ENCODE measurements at regions not wholly inside any gene's neighbourhood (a gene's known extent, or its start where the extent isn't known, plus 50 kb on each side); places are given as distances from the start of the nearest gene placed in this dataset.
"Not testable (repeated sequence)": the region's sequence is repeated elsewhere in the genome, so short reads cannot be mapped to it uniquely, and the experiment has no call there.

- Mint-ChIP-seq H3K27me3 (ENCODE audit: low read depth) (no peaks in the 10 kb centered on the region), H3K27ac (no peak overlapping the region), H3K4me3 (no peak overlapping the region), H3K4me1 (ENCODE audit: low read depth) (no peaks in the 10 kb centered on the region), H3K9me3 (no peaks in the 10 kb centered on the region), H3K36me3 (ENCODE audit: low read depth) (no peaks in the 10 kb centered on the region)
These were observed 399.2 kb downstream of the TENT5A start for GRCh38 chr6:81353262-81353661.

- not testable (repeated sequence) for H3K9me3 Mint-ChIP-seq; H3K4me1 Mint-ChIP-seq (ENCODE audit: low read depth); H3K36me3 Mint-ChIP-seq (ENCODE audit: low read depth); H3K27ac Mint-ChIP-seq; H3K4me3 Mint-ChIP-seq; H3K27me3 Mint-ChIP-seq (ENCODE audit: low read depth)
These were observed 408.5 kb downstream of the TENT5A start for GRCh38 chr6:81344026-81344425.

GRCh38 chr6:81340946-81341345 lies 411.5 kb downstream of the TENT5A start:
- Mint-ChIP-seq H3K36me3 (ENCODE audit: low read depth) (no peaks in the 10 kb centered on the region), H3K4me1 (ENCODE audit: low read depth) (no peaks in the 10 kb centered on the region), H3K27ac (no peak overlapping the region), H3K4me3 (no peak overlapping the region), H3K27me3 (ENCODE audit: low read depth) (no peaks in the 10 kb centered on the region), H3K9me3 (peaks cover 17% of the 10 kb centered on the region)

- H3K36me3 Mint-ChIP-seq (ENCODE audit: low read depth), result no peaks in the 10 kb centered on the region
These were observed 421.0 kb downstream of the TENT5A start for GRCh38 chr6:81331526-81331925.

GRCh38 chr6:81328700-81329099 lies 423.8 kb downstream of the TENT5A start:
- no peaks in the 10 kb centered on the region for H3K27me3 Mint-ChIP-seq (ENCODE audit: low read depth)
- no peaks in the 10 kb centered on the region for H3K36me3 Mint-ChIP-seq (ENCODE audit: low read depth)
- no peaks in the 10 kb centered on the region for H3K4me1 Mint-ChIP-seq (ENCODE audit: low read depth)
- no peak overlapping the region for H3K4me3 Mint-ChIP-seq
- no peaks in the 10 kb centered on the region for H3K9me3 Mint-ChIP-seq
- no peak overlapping the region for H3K27ac Mint-ChIP-seq

More at GRCh38 chr6:81331526-81331925, 421.0 kb downstream of the TENT5A start:
- Mint-ChIP-seq H3K4me1 (ENCODE audit: low read depth) (no peaks in the 10 kb centered on the region), H3K4me3 (no peak overlapping the region), H3K9me3 (peaks cover 2% of the 10 kb centered on the region), H3K27ac (no peak overlapping the region), H3K27me3 (ENCODE audit: low read depth) (no peaks in the 10 kb centered on the region)

DNA sequence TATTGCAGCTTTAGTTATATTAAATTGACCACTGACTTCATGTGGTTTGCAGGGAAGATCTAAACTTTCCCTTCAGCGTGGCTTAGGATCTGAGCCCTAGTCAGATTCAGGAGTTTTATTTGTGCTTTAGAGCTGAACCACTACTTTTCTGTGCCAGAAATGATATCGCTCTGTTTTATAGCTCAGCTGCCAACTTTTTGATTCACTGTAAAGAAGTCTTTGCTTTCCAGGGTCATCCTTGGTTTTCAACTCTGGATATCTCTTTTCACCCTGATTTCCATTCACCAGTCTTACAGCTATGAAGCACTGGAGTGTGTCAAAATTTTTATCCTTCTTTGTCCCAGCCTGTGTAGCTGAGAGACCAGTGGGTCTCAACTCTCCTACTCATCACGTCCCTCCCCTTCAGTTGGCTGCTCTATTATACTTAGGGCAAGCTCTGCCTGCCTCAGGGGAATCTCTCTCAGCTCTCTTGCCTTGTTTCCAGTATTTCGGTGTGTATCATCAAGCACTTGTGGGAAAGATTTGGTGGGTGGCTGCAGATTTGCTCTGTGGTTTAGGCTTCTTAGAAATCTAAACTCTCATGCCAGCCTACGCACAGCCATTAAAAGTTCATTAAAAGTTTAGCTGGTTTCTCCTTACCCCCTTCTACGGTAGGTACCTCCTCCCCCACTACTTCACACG lies 425.5 kb downstream of the TENT5A start:
- H3K27me3 Mint-ChIP-seq (ENCODE audit: low read depth), result no peaks in the 10 kb centered on the region
- no peaks in the 10 kb centered on the region for H3K36me3 Mint-ChIP-seq (ENCODE audit: low read depth)
- H3K4me3 Mint-ChIP-seq, result no peak overlapping the region
- H3K4me1 Mint-ChIP-seq (ENCODE audit: low read depth), result no peaks in the 10 kb centered on the region
- H3K9me3 Mint-ChIP-seq, result no peaks in the 10 kb centered on the region
- H3K27ac Mint-ChIP-seq, result no peak overlapping the region

DNA sequence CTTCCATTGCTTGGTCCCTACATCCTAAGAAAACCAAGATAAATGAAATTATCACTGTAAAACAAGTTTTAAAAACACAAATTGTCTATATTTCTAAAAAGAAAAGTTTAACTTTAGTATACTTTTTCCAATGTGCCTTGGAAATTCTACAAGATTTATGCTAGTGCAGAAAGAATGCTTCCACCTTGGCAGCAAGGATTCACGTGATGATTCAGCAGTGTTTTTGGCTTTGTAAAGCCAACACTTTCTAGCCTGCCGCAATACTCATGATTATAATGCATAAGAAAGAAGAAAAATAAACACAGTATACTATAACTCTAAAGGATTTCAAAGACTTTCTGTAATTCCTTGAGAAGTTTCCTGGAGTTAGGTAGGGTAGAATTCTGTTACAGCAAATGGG lies 442.7 kb downstream of the TENT5A start:
- Mint-ChIP-seq H3K9me3 (peaks cover 7% of the 10 kb centered on the region), H3K27ac (no peak overlapping the region), H3K4me1 (ENCODE audit: low read depth) (no peaks in the 10 kb centered on the region), H3K27me3 (ENCODE audit: low read depth) (no peaks in the 10 kb centered on the region), H3K36me3 (ENCODE audit: low read depth) (no peaks in the 10 kb centered on the region), H3K4me3 (no peak overlapping the region)

DNA sequence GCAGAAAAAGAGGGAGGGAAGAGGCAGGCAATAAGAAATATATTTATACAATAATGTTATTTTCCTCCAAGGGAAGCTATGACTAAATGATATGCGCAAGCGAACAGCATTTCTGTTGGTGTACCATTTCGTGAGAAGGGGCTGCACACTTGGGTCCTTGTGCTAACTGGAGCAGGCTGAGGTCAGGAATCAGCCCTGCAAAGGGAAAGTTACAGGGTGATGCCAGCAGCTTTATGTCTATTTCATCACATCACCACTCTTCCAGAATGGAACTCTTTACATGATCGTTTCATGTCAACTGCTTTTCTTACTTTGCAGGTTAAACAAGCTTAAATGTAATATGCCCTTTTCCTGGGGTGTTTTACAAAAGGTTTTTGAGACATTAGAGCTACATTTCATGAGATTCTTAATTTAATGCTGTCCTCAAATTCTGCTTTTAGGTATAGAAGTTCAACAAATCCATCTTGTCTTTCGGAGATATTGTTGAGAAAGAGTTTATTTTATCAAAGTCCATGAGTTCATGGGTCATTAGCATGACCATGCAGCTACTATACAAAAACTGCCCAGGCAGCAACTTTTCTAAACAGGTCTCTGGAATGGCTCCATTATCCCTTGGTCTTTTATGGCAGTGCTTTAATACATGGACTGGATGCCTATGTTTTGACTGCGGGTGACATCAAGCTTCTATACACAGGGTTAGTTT lies 443.8 kb downstream of the TENT5A start:
- Mint-ChIP-seq H3K4me1 (ENCODE audit: low read depth) (no peaks in the 10 kb centered on the region), H3K9me3 (peaks cover 5% of the 10 kb centered on the region), H3K36me3 (ENCODE audit: low read depth) (no peaks in the 10 kb centered on the region), H3K4me3 (no peak overlapping the region), H3K27me3 (ENCODE audit: low read depth) (no peaks in the 10 kb centered on the region), H3K27ac (no peak overlapping the region)

DNA sequence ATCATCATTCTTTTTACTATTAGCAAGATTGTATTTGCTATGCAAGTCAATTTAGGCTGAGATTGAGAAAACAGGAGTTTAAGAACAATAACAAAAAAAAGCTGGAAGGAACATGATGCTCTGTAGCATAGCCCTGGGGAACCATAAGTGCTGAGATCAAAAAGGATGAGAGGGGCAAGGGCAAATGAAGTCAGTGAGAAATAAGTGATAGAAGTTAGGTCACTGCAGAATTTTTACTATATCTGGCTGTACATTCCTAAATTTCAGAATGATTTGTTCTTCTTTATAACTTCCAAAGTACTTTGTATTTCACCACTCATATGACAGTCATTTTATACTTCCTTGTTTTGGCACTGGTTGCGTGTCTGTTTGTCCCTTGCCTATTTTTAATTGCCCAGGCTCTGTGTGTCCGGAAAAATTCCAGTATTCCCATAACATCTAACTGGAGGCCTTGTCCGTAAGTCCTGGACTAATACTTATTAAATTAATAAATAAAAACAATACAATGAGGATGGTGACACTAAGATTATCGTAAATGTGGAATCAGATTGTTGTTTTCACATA lies 444.7 kb downstream of the TENT5A start:
- Mint-ChIP-seq H3K27me3 (ENCODE audit: low read depth) (no peaks in the 10 kb centered on the region), H3K4me3 (no peak overlapping the region), H3K9me3 (no peaks in the 10 kb centered on the region), H3K4me1 (ENCODE audit: low read depth) (no peaks in the 10 kb centered on the region), H3K27ac (no peak overlapping the region), H3K36me3 (ENCODE audit: low read depth) (no peaks in the 10 kb centered on the region)

DNA sequence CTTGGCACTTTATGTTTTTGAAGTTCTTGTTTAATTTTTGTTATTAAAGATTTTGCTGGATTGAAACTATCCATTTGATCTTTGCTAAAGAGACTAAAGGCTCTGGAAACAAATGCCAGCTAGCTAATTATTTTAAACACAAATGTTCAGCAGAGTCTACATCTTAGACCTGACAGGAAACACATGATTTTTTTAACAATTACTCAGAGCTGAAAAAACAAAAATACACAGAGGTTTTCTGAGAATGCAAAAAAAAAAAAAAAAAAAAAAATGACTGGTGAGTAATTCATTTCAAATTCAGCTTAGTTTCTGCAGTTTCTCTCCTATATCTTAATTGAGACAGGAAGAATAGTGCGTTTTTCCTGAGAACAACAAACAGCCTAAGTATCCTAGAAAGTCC lies 448.0 kb downstream of the TENT5A start:
- H3K36me3 Mint-ChIP-seq (ENCODE audit: low read depth), result no peaks in the 10 kb centered on the region
- H3K9me3 Mint-ChIP-seq, result no peaks in the 10 kb centered on the region
- H3K27me3 Mint-ChIP-seq (ENCODE audit: low read depth), result no peaks in the 10 kb centered on the region
- H3K4me1 Mint-ChIP-seq (ENCODE audit: low read depth), result no peaks in the 10 kb centered on the region
- no peak overlapping the region for H3K4me3 Mint-ChIP-seq
- no peak overlapping the region for H3K27ac Mint-ChIP-seq

- H3K27me3 Mint-ChIP-seq (ENCODE audit: low read depth), result no peaks in the 10 kb centered on the region
- no peaks in the 10 kb centered on the region for H3K9me3 Mint-ChIP-seq
- no peaks in the 10 kb centered on the region for H3K36me3 Mint-ChIP-seq (ENCODE audit: low read depth)
- H3K4me1 Mint-ChIP-seq (ENCODE audit: low read depth), result no peaks in the 10 kb centered on the region
- H3K4me3 Mint-ChIP-seq, result no peak overlapping the region
- H3K27ac Mint-ChIP-seq, result no peak overlapping the region
These were observed 451.5 kb downstream of the TENT5A start for GRCh38 chr6:81300961-81301360.

DNA sequence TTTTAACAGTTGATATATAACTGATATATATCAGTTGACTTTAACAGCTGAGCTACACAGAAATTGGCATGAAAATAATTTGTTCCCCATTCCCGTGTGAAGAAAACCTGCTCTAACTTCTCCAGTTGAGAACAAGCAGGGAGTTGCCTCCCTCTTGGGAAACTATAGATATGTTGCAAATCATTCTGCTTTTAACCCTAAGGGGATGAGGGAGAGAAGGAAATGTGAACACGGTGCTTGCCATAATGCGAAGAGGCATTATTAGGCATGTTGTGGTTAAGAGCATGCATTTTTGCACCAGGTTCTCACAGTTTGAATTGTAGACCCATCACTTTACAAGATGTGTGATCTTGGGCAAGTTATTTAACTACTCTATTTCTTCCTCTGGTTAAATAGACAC lies 453.7 kb downstream of the TENT5A start:
- Mint-ChIP-seq H3K27me3 (ENCODE audit: low read depth) (no peaks in the 10 kb centered on the region), H3K4me1 (ENCODE audit: low read depth) (no peaks in the 10 kb centered on the region), H3K9me3 (no peaks in the 10 kb centered on the region), H3K36me3 (ENCODE audit: low read depth) (no peaks in the 10 kb centered on the region), H3K27ac (no peak overlapping the region), H3K4me3 (no peak overlapping the region)

DNA sequence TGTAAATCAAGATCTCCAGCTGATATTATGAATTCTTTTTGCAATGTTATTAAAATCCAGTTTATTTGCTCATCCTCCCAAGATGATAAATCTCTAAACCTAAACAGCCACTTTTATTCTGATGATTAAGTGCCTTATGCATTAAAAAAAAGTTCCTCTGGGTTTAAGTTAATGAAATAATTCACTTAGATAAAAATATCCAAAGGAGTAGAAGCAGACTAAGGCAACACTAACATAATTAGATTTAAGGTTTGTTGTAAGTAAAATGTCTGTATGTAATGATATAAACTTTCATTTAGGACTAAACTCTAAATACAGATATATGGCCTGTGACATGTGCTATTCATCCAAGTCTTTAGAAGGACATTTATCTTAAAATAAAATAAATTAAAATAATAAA lies 457.2 kb downstream of the TENT5A start:
- Mint-ChIP-seq H3K4me3 (no peak overlapping the region), H3K4me1 (ENCODE audit: low read depth) (no peaks in the 10 kb centered on the region), H3K36me3 (ENCODE audit: low read depth) (no peaks in the 10 kb centered on the region), H3K9me3 (no peaks in the 10 kb centered on the region), H3K27ac (no peak overlapping the region), H3K27me3 (ENCODE audit: low read depth) (no peaks in the 10 kb centered on the region)

DNA sequence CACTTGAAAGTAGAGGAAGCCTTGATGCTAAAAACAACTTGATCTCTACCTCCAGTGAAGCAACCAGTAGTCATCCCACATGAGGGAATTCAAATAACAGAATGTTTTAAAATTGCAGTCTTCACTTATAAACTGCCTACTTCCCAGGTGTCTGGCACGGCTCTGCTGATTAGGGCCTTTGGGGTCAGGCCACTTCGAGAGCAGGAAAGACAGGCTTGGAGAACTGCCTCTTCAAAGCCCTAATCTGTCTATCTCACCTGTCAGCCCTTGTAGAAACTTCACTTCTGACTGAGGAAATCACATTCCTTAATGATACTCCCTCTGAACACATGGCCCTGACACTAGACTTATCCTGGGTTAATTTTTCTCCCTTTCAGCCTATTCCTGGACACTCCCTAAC lies 458.6 kb downstream of the TENT5A start:
- Mint-ChIP-seq H3K27me3 (ENCODE audit: low read depth) (no peaks in the 10 kb centered on the region), H3K4me1 (ENCODE audit: low read depth) (no peaks in the 10 kb centered on the region), H3K4me3 (no peak overlapping the region), H3K27ac (no peak overlapping the region), H3K9me3 (no peaks in the 10 kb centered on the region), H3K36me3 (ENCODE audit: low read depth) (no peaks in the 10 kb centered on the region)

- no peak overlapping the region for H3K27ac Mint-ChIP-seq
These were observed 463.3 kb downstream of the TENT5A start for GRCh38 chr6:81289229-81289628.

More at GRCh38 chr6:81289229-81289628, 463.3 kb downstream of the TENT5A start:
- Mint-ChIP-seq H3K4me3 (no peak overlapping the region), H3K36me3 (ENCODE audit: low read depth) (no peaks in the 10 kb centered on the region), H3K27me3 (ENCODE audit: low read depth) (no peaks in the 10 kb centered on the region), H3K9me3 (no peaks in the 10 kb centered on the region), H3K4me1 (ENCODE audit: low read depth) (no peaks in the 10 kb centered on the region)

All from T-helper 1 cell treated with Interleukin-12 subunit alpha and Interleukin-12 subunit beta and Interleukin-4 antibody, amounts not matched to agents 30 μg/mL and 1 μg/mL, for 36 hours (primary cell).